Heart left ventricle (tissue), 16 donors: ENCODE measurements at regions not wholly inside any gene's neighbourhood (a gene's known extent, or its start where the extent isn't known, plus 50 kb on each side); places are given as distances from the start of the nearest gene placed in this dataset.

ENCODE experiments used
- ATAC-seq, 4 donors: fragments of 200-7000 bp; cut with Tn5 transposase; one replicate each; pipeline ENCODE4 v1.9.1; 2020 to 2022; ENCODE audit warnings: moderate library complexity in 4 of 4, mild to moderate bottlenecking in 3 of 4, moderate number of reproducible peaks in 1 of 4
- DNase-seq, 5 donors: peaks; one replicate each; pipeline ENCODE4 v3.0.0-alpha.2; 2020
- H3K27ac ChIP-seq, 12 donors: fragments of 200-600 bp; sonication (generic) in 4 of 12; one replicate each; pipeline versions ENCODE4 v1.5.0 to v1.8.0; 2016 to 2022; ENCODE audit warnings: mild to moderate bottlenecking in 2 of 12
- H3K27me3 ChIP-seq, 9 donors: fragments of 200-600 bp; sonication (generic) in 2 of 9; one replicate each; pipeline versions ENCODE4 v1.5.1 to v1.8.0; 2016 to 2022; ENCODE audit warnings: mild to moderate bottlenecking in 3 of 9
- H3K36me3 ChIP-seq, 9 donors: fragments of 200-600 bp; sonication (generic) in 2 of 9; one replicate each; pipeline versions ENCODE4 v1.5.0 to v1.8.0; 2018 to 2022; ENCODE audit warnings: mild to moderate bottlenecking in 2 of 9
- H3K4me1 ChIP-seq, 12 donors: fragments of 200-600 bp; sonication (generic) in 4 of 12; one replicate each; pipeline versions ENCODE4 v1.5.0 to v1.8.0; 2016 to 2022; ENCODE audit warnings: mild to moderate bottlenecking in 3 of 12
- H3K4me3 ChIP-seq, 12 donors: fragments of 200-600 bp; sonication (generic) in 4 of 12; one replicate each; pipeline versions ENCODE4 v1.5.0 to v1.8.0; 2017 to 2022; ENCODE audit warnings: mild to moderate bottlenecking in 9 of 12, moderate library complexity in 4 of 12
- H3K9me3 ChIP-seq, 12 donors: fragments of 200-600 bp; sonication (generic) in 4 of 12; one replicate each; pipeline versions ENCODE4 v1.5.0 to v1.8.0; 2016 to 2022; ENCODE audit warnings: mild to moderate bottlenecking in 1 of 12
- CTCF ChIP-seq, 12 donors: fragments of 200-600 bp; sonication (generic) in 4 of 12; IDR thresholded peaks; one replicate each; pipeline versions ENCODE4 v1.5.0 to v1.8.0; 2018 to 2022; ENCODE audit warnings: antibody characterized with exemption in 12 of 12, mild to moderate bottlenecking in 5 of 12
- POLR2A ChIP-seq, 2 donors: fragments of 450-650 bp; IDR thresholded peaks; one replicate each; pipeline ENCODE4 v1.6.1; 2017; ENCODE audit warnings: antibody characterized with exemption in 2 of 2, mild to moderate bottlenecking in 2 of 2, moderate library complexity in 2 of 2
- WGBS, 4 donors: extraction: QIAGEN DNeasy Blood & Tissue Kit in 2 of 4; methylation state at CpG; one replicate each; pipeline versions ENCODE4 v1.1.5 to v1.1.7; 2013 to 2018; 5-methylcytosine and 5-hydroxymethylcytosine counted together
- intact Hi-C, 10 donors: fragments of 100-400 bp; cut with DNase I; formaldehyde crosslinking; loops; one replicate each; pipeline versions ENCODE4 v1.11.1 to v1.14.2; 2022
- donor health status: ischemic (EF 13 %, LVEDD 7.1; RV severe dilation, severe dysfunction).
- donor health status: healthy with polysubstance abuse.
- donor health status: DM: no; HTN: yes; CAD: no.
- donor health status: DM: no; HTN: no; CAD: no.
- donor health status: ischemic (EF 25% LVEDD 6.9; RV normal size, moderate dysfunction).
- donor health status: ischemic (EF 25% LVEDD 5.7; RV mildly dilated, moderate dysfunction).
- donor health status: healthy.
- donor health status: DM: yes; HTN: yes; CAD: no.
- donor health status: ischemic (EF 35%, LVEDD 5.7; RV mildly dilated, moderate dysfunction).
- donor health status: nonischemic (EF 11% LVEDD 7.7; RV severe dilation, severe dysfunction).
- donor health status: DM: yes; HTN: yes; CAD: no.
- donor health status: PGD.
- donor health status: ischemic (EF 29% LVEDD 5.4; RV normal size, mild dysfunction).
- donor health status: nonischemic (EF 23%, LVEDD 6.1; RV moderate dilation, normal function).

- no peaks in the 10 kb centered on the region for H3K27me3 ChIP-seq
- H3K9me3 ChIP-seq, result peaks cover 0 to 12% (median under 1%) of the 10 kb centered on the region in 12 donors
- peak; percentile 86 to 93 (median 92) for ATAC-seq
- TF ChIP-seq CTCF (IDR thresholded peaks at IDR 0.05) (no peak), POLR2A (IDR thresholded peaks at IDR 0.05) (peak in 1 of 2 donors; percentile 16)
- intact Hi-C loops, result loop anchor here in 2 of 10 donors (5.0 to 10.0 kb wide), 3 partner anchors 417 to 666 kb away; partner anchors contain the start of gene TBX3 (in 1 of the 2)
- H3K4me3 ChIP-seq, result no peak overlapping the region
- H3K27ac ChIP-seq, result peak overlapping the region in 11 of 12 donors; percentile 29 to 72 (median 56)
- peak in 4 of 5 donors; percentile 44 to 72 (median 57) for DNase-seq
- H3K4me1 ChIP-seq, result peaks cover 0 to 33% (median 3%) of the 10 kb centered on the region in 12 donors
- H3K36me3 ChIP-seq, result no peaks in the 10 kb centered on the region
- WGBS, 4 donors, result 60 to 77% (median 68%) methylated on average over 12 of the region's 12 CpGs
These were observed 653.9 kb upstream of the TBX3 start for GRCh38 chr12:115337693-115338543.

- intact Hi-C loops, result loop anchor here in 2 of 10 donors (5.0 to 10.0 kb wide), 3 partner anchors 418 to 664 kb away; partner anchors contain the start of gene TBX3 (in 1 of the 2)
- Histone ChIP-seq H3K4me3 (peak overlapping the region in 9 of 12 donors; percentile 9 to 38 (median 21)), H3K36me3 (no peaks in the 10 kb centered on the region), H3K4me1 (peaks cover 0 to 28% (median 3%) of the 10 kb centered on the region in 12 donors), H3K27ac (peak overlapping the region in 7 of 12 donors; percentile 20 to 84 (median 40)), H3K9me3 (peaks cover 0 to 6% (median 0%) of the 10 kb centered on the region in 12 donors), H3K27me3 (no peaks in the 10 kb centered on the region)
- DNase-seq, result no peak
- TF ChIP-seq CTCF (IDR thresholded peaks at IDR 0.05), result no peak
- no peak for TF ChIP-seq POLR2A (IDR thresholded peaks at IDR 0.05)
- ATAC-seq, result no peak
- WGBS, 4 donors, result 82 to 91% (median 88%) methylated on average over 3 of the region's 3 CpGs
These were observed 652.5 kb upstream of the TBX3 start for GRCh38 chr12:115336506-115336905.

GRCh38 chr12:115335594-115335993, 651.6 kb upstream of the TBX3 start:
- H3K36me3 ChIP-seq, result no peaks in the 10 kb centered on the region
- peak overlapping the region in 7 of 12 donors; percentile 15 to 38 (median 24) for H3K4me3 ChIP-seq
- peaks cover 0 to 6% (median 0%) of the 10 kb centered on the region in 12 donors for H3K9me3 ChIP-seq
- no peaks in the 10 kb centered on the region for H3K27me3 ChIP-seq
- DNase-seq (peak; percentile 52 to 68 (median 57)), ATAC-seq (peak in 2 of 4 donors; percentile 44 to 58)
- WGBS, 4 donors, result 61 to 79% (median 73%) methylated on average over 9 of the region's 9 CpGs
- H3K4me1 ChIP-seq, result peaks cover 0 to 24% (median 3%) of the 10 kb centered on the region in 12 donors
- peak overlapping the region in 9 of 12 donors; percentile 48 to 84 (median 61) for H3K27ac ChIP-seq
- TF ChIP-seq CTCF (IDR thresholded peaks at IDR 0.05), result no peak
- TF ChIP-seq POLR2A (IDR thresholded peaks at IDR 0.05), result no peak
- intact Hi-C loops, result loop anchor here in 2 of 10 donors (5.0 to 10.0 kb wide), 3 partner anchors 419 to 663 kb away; partner anchors contain the start of gene TBX3 (in 1 of the 2)

GRCh38 chr12:115335048-115335447, 651.1 kb upstream of the TBX3 start:
- 59 to 75% (median 65%) methylated on average over 2 of the region's 2 CpGs for WGBS, 4 donors
- DNase-seq, result peak; percentile 39 to 64 (median 43)
- H3K27ac ChIP-seq, result peak overlapping the region in 9 of 12 donors; percentile 48 to 84 (median 61)

More at GRCh38 chr12:115335048-115335447, 651.1 kb upstream of the TBX3 start:
- Histone ChIP-seq H3K27me3 (no peaks in the 10 kb centered on the region), H3K9me3 (peaks cover 0 to under 1% (median 0%) of the 10 kb centered on the region in 12 donors), H3K36me3 (no peaks in the 10 kb centered on the region), H3K4me3 (peak overlapping the region in 1 of 12 donors; percentile 17), H3K4me1 (peaks cover 0 to 24% (median 3%) of the 10 kb centered on the region in 12 donors)
- TF ChIP-seq POLR2A (IDR thresholded peaks at IDR 0.05), result no peak
- ATAC-seq, result peak in 3 of 4 donors; percentile 18 to 41 (median 22)
- intact Hi-C loops, result loop anchor here in 2 of 10 donors (5.0 to 10.0 kb wide), 3 partner anchors 420 to 663 kb away; partner anchors contain the start of gene TBX3 (in 1 of the 2)
